ENCODE measurements at regions not wholly inside any gene's neighbourhood (a gene's known extent, or its start where the extent isn't known, plus 50 kb on each side); places are given as distances from the start of the nearest gene placed in this dataset.

- Histone ChIP-seq H3K4me1 (no peaks in the 10 kb centered on the region), H3K36me3 (no peaks in the 10 kb centered on the region), H3K27ac (no peak overlapping the region), H3K9me3 (no peaks in the 10 kb centered on the region), H3K4me3 (no peak overlapping the region), H3K27me3 (no peaks in the 10 kb centered on the region)
- no peak for DNase-seq
- TF ChIP-seq EP300 (IDR thresholded peaks at IDR 0.05) = no peak
- 69 to 100% methylated on average over 2 of the region's 2 CpGs for WGBS, 2 donors
- no peak for ATAC-seq (ENCODE audit: low FRiP score in 2 of 2)
Observed at GRCh38 chr1:91597215-91597614, 96.6 kb downstream of the CDC7 start.

- ATAC-seq (ENCODE audit: low FRiP score in 2 of 2) (no peak), DNase-seq (no peak)
- Histone ChIP-seq H3K4me3 (no peak overlapping the region), H3K27ac (no peak overlapping the region), H3K36me3 (no peaks in the 10 kb centered on the region), H3K4me1 (no peaks in the 10 kb centered on the region), H3K27me3 (no peaks in the 10 kb centered on the region), H3K9me3 (no peaks in the 10 kb centered on the region)
- no peak for TF ChIP-seq POLR2A (IDR thresholded peaks at IDR 0.05)
- TF ChIP-seq EP300 (IDR thresholded peaks at IDR 0.05) = no peak
- no peak for TF ChIP-seq POLR2AphosphoS5 (IDR thresholded peaks at IDR 0.05)
- TF ChIP-seq CTCF (IDR thresholded peaks at IDR 0.05) = no peak
- 74 to 77% methylated on average over 11 of the region's 11 CpGs for WGBS, 2 donors
Observed at GRCh38 chr1:91600431-91601337, 100.0 kb downstream of the CDC7 start.

GRCh38 chr1:91601554-91602376, 101.1 kb downstream of the CDC7 start:
- Histone ChIP-seq H3K4me1 (no peaks in the 10 kb centered on the region), H3K27me3 (no peaks in the 10 kb centered on the region), H3K4me3 (no peak overlapping the region), H3K36me3 (no peaks in the 10 kb centered on the region), H3K27ac (no peak overlapping the region), H3K9me3 (no peaks in the 10 kb centered on the region)
- TF ChIP-seq CTCF (IDR thresholded peaks at IDR 0.05) (no peak), POLR2A (IDR thresholded peaks at IDR 0.05) (no peak), POLR2AphosphoS5 (IDR thresholded peaks at IDR 0.05) (no peak), EP300 (IDR thresholded peaks at IDR 0.05) (no peak)
- peak in 1 of 2 donors; percentile 7 for DNase-seq
- 66 to 69% methylated on average over 12 of the region's 12 CpGs for WGBS, 2 donors
- ATAC-seq (ENCODE audit: low FRiP score in 2 of 2) = no peak

GRCh38 chr1:91603409-91603808, 102.8 kb downstream of the CDC7 start:
- WGBS, 2 donors = 93 to 98% methylated on average over 4 of the region's 4 CpGs
- Histone ChIP-seq H3K9me3 (no peaks in the 10 kb centered on the region), H3K36me3 (no peaks in the 10 kb centered on the region), H3K27me3 (no peaks in the 10 kb centered on the region), H3K4me3 (no peak overlapping the region), H3K27ac (no peak overlapping the region), H3K4me1 (no peaks in the 10 kb centered on the region)
- TF ChIP-seq CTCF (IDR thresholded peaks at IDR 0.05) (no peak), POLR2A (IDR thresholded peaks at IDR 0.05) (no peak), POLR2AphosphoS5 (IDR thresholded peaks at IDR 0.05) (no peak), EP300 (IDR thresholded peaks at IDR 0.05) (no peak)
- ATAC-seq (ENCODE audit: low FRiP score in 2 of 2) (no peak), DNase-seq (no peak)

- no peaks in the 10 kb centered on the region for H3K27me3 ChIP-seq
- no peak overlapping the region for H3K27ac ChIP-seq
Observed at GRCh38 chr1:91604632-91605031, 104.0 kb downstream of the CDC7 start.

More at GRCh38 chr1:91604632-91605031, 104.0 kb downstream of the CDC7 start:
- 85 to 87% methylated on average over 7 of the region's 7 CpGs for WGBS, 2 donors
- no peaks in the 10 kb centered on the region for H3K4me1 ChIP-seq
- H3K9me3 ChIP-seq = no peaks in the 10 kb centered on the region
- peak in 1 of 2 donors; percentile 79 for ATAC-seq (ENCODE audit: low FRiP score in 2 of 2)
- H3K36me3 ChIP-seq = no peaks in the 10 kb centered on the region
- TF ChIP-seq EP300 (IDR thresholded peaks at IDR 0.05) = no peak
- no peak for TF ChIP-seq POLR2AphosphoS5 (IDR thresholded peaks at IDR 0.05)
- TF ChIP-seq CTCF (IDR thresholded peaks at IDR 0.05) = no peak
- TF ChIP-seq POLR2A (IDR thresholded peaks at IDR 0.05) = no peak
- no peak for DNase-seq
- H3K4me3 ChIP-seq = no peak overlapping the region

All from upper lobe of left lung (tissue), 6 donors.